ENCODE measurements at regions not wholly inside any gene's neighbourhood (a gene's known extent, or its start where the extent isn't known, plus 50 kb on each side); places are given as distances from the start of the nearest gene placed in this dataset.

GRCh38 chr7:69192134-69192533 lies 406.1 kb upstream of the AUTS2 start:
- no peak for TF ChIP-seq CTCF (conservative IDR thresholded peaks at IDR 0.05 in 1 of 2, IDR thresholded peaks at IDR 0.05 in 1 of 2; ENCODE audit: low read depth in 1 of 2, low read length in 2 of 2)
- TF ChIP-seq EZH2 (IDR thresholded peaks at IDR 0.05; ENCODE audit: low read length, missing control alignments), result no peak
- no peak for DNase-seq (ENCODE audit: low read depth in 2 of 2)
- H3K27ac ChIP-seq (ENCODE audit: insufficient read depth, low read length), result no peak overlapping the region
- no peaks in the 10 kb centered on the region for H3K4me1 ChIP-seq (ENCODE audit: control insufficient read depth, extremely low read depth, insufficient read depth, low read length)
- no peaks in the 10 kb centered on the region for H3K36me3 ChIP-seq (ENCODE audit: control insufficient read depth, insufficient read depth, low read length)
- no peak overlapping the region for H2AFZ ChIP-seq (ENCODE audit: low read length)
- no peak overlapping the region for H3K9ac ChIP-seq (ENCODE audit: insufficient read depth, low read length)
- no peaks in the 10 kb centered on the region for H3K9me3 ChIP-seq (ENCODE audit: control insufficient read depth, insufficient read depth, low read depth, low read length)
- no peaks in the 10 kb centered on the region for H4K20me1 ChIP-seq (ENCODE audit: control insufficient read depth, extremely low read depth, insufficient read depth, low read length)
- H3K4me2 ChIP-seq (ENCODE audit: extremely low read depth, insufficient read depth, low read length), result no peak overlapping the region
- H3K27me3 ChIP-seq (ENCODE audit: control insufficient read depth, insufficient read depth, low read length), result no peaks in the 10 kb centered on the region
- no peaks in the 10 kb centered on the region for H3K79me2 ChIP-seq (ENCODE audit: control insufficient read depth, insufficient read depth, low read length)
- no peak overlapping the region for H3K4me3 ChIP-seq (replicated peaks in 1 of 4; ENCODE audit: control extremely low read depth in 1 of 4, insufficient read depth in 1 of 4, low read depth in 3 of 4, low read length in 4 of 4)

DNA sequence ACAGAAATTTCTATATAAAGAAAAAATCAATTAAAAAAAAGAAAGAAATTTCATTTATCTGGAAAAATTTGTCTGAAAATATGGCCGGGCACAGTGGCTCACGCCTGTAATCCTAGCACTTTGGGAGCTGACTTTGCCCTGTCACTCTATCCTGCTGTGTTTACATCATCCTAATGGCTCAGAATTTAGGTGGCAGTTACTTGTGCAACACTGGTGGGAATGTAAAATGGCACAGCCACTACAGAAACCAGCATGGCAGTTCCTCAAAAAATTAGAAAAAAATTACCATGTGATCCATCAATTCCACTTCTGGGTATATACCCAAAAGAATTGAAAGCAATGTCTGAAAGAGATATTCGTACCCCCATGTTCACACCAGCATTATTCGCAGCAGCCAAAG lies 405.2 kb upstream of the AUTS2 start:
- no peak overlapping the region for H3K27ac ChIP-seq (ENCODE audit: insufficient read depth, low read length)
- no peak overlapping the region for H3K4me2 ChIP-seq (ENCODE audit: extremely low read depth, insufficient read depth, low read length)
- TF ChIP-seq EZH2 (IDR thresholded peaks at IDR 0.05; ENCODE audit: low read length, missing control alignments) (no peak), CTCF (conservative IDR thresholded peaks at IDR 0.05 in 1 of 2, IDR thresholded peaks at IDR 0.05 in 1 of 2; ENCODE audit: low read depth in 1 of 2, low read length in 2 of 2) (no peak)
- H3K27me3 ChIP-seq (ENCODE audit: control insufficient read depth, insufficient read depth, low read length), result no peaks in the 10 kb centered on the region
- H3K79me2 ChIP-seq (ENCODE audit: control insufficient read depth, insufficient read depth, low read length), result no peaks in the 10 kb centered on the region
- H3K4me1 ChIP-seq (ENCODE audit: control insufficient read depth, extremely low read depth, insufficient read depth, low read length), result no peaks in the 10 kb centered on the region
- H3K9ac ChIP-seq (ENCODE audit: insufficient read depth, low read length), result no peak overlapping the region
- no peaks in the 10 kb centered on the region for H3K36me3 ChIP-seq (ENCODE audit: control insufficient read depth, insufficient read depth, low read length)
- no peaks in the 10 kb centered on the region for H4K20me1 ChIP-seq (ENCODE audit: control insufficient read depth, extremely low read depth, insufficient read depth, low read length)
- H3K4me3 ChIP-seq (replicated peaks in 1 of 4; ENCODE audit: control extremely low read depth in 1 of 4, insufficient read depth in 1 of 4, low read depth in 3 of 4, low read length in 4 of 4), result no peak overlapping the region
- no peak for DNase-seq (ENCODE audit: low read depth in 2 of 2)
- H3K9me3 ChIP-seq (ENCODE audit: control insufficient read depth, insufficient read depth, low read depth, low read length), result no peaks in the 10 kb centered on the region
- H2AFZ ChIP-seq (ENCODE audit: low read length), result no peak overlapping the region

DNA sequence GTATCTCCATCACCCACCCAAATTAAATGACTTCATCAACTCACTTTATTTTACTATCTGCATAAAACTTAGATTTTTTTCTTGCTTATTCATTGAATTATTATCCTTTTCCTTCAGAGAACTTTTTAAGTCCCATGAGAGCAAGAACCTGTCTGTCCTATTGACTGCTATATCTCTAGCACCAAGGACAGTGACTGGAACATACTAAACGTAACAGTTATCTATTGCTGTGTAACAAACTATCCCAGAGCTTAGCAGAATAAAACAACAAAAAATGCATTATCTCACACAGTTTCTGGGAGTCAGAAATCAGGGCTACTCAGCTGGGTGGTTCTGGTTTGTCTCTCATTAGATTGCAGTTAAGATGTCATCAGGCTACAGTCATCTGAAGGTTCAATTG lies 401.7 kb upstream of the AUTS2 start:
- H3K27me3 ChIP-seq (ENCODE audit: control insufficient read depth, insufficient read depth, low read length), result no peaks in the 10 kb centered on the region
- H2AFZ ChIP-seq (ENCODE audit: low read length), result no peak overlapping the region
- H3K9ac ChIP-seq (ENCODE audit: insufficient read depth, low read length), result no peak overlapping the region
- no peak overlapping the region for H3K27ac ChIP-seq (ENCODE audit: insufficient read depth, low read length)
- H3K9me3 ChIP-seq (ENCODE audit: control insufficient read depth, insufficient read depth, low read depth, low read length), result no peaks in the 10 kb centered on the region
- no peaks in the 10 kb centered on the region for H3K4me1 ChIP-seq (ENCODE audit: control insufficient read depth, extremely low read depth, insufficient read depth, low read length)
- no peak for TF ChIP-seq CTCF (conservative IDR thresholded peaks at IDR 0.05 in 1 of 2, IDR thresholded peaks at IDR 0.05 in 1 of 2; ENCODE audit: low read depth in 1 of 2, low read length in 2 of 2)
- no peak for TF ChIP-seq EZH2 (IDR thresholded peaks at IDR 0.05; ENCODE audit: low read length, missing control alignments)
- no peaks in the 10 kb centered on the region for H3K79me2 ChIP-seq (ENCODE audit: control insufficient read depth, insufficient read depth, low read length)
- no peak overlapping the region for H3K4me3 ChIP-seq (replicated peaks in 1 of 4; ENCODE audit: control extremely low read depth in 1 of 4, insufficient read depth in 1 of 4, low read depth in 3 of 4, low read length in 4 of 4)
- no peak overlapping the region for H3K4me2 ChIP-seq (ENCODE audit: extremely low read depth, insufficient read depth, low read length)
- no peaks in the 10 kb centered on the region for H3K36me3 ChIP-seq (ENCODE audit: control insufficient read depth, insufficient read depth, low read length)
- H4K20me1 ChIP-seq (ENCODE audit: control insufficient read depth, extremely low read depth, insufficient read depth, low read length), result no peaks in the 10 kb centered on the region
- no peak for DNase-seq (ENCODE audit: low read depth in 2 of 2)

Measured in fibroblast of lung (primary cell).